Vagina (tissue), 2 donors: ENCODE measurements at regions not wholly inside any gene's neighbourhood (a gene's known extent, or its start where the extent isn't known, plus 50 kb on each side); places are given as distances from the start of the nearest gene placed in this dataset.

ENCODE experiments used
- DNase-seq, 2 donors: peaks; one replicate each; pipeline ENCODE4 v3.0.0-alpha.2; 2017; ENCODE audit errors: extremely low spot score in 2 of 2
- H3K27ac ChIP-seq: fragments of 200-600 bp; sonication (generic); one replicate; pipeline ENCODE4 v1.5.1; 2019
- H3K27me3 ChIP-seq: fragments of 200-600 bp; sonication (generic); one replicate; pipeline ENCODE4 v1.5.1; 2019
- H3K36me3 ChIP-seq, 2 donors: fragments of 200-600 bp; sonication (generic); one replicate each; pipeline ENCODE4 v1.5.1; 2017 to 2019
- H3K4me1 ChIP-seq: fragments of 200-600 bp; sonication (generic); one replicate; pipeline ENCODE4 v1.5.1; 2019
- H3K4me3 ChIP-seq, 2 donors: fragments of 200-600 bp; sonication (generic); 1 replicate in 1 of 2; 2 replicates in 1 of 2; pipeline ENCODE4 v1.5.1; 2016 to 2019
- H3K9me3 ChIP-seq: fragments of 200-600 bp; sonication (generic); one replicate; pipeline ENCODE4 v1.5.1; 2019
- CTCF ChIP-seq, 3 experiments: fragments of 450-650 bp in 2 of 3; fragments of 200-600 bp in 1 of 3; sonication (generic) in 1 of 3; IDR thresholded peaks; one replicate each; pipeline ENCODE4 v1.5.1; 2017 to 2019; ENCODE audit warnings: antibody characterized with exemption in 3 of 3, mild to moderate bottlenecking in 2 of 3, moderate library complexity in 2 of 3
- POLR2A ChIP-seq, 2 donors: fragments of 450-650 bp; IDR thresholded peaks; one replicate each; pipeline ENCODE4 v1.6.1; 2017; ENCODE audit warnings: antibody characterized with exemption in 2 of 2, mild to moderate bottlenecking in 2 of 2, moderate library complexity in 2 of 2
- POLR2AphosphoS5 ChIP-seq, 2 donors: sonication (generic); formaldehyde crosslinking; IDR thresholded peaks; one replicate each; pipeline ENCODE4 v1.9.0; 2017; ENCODE audit warnings: antibody characterized with exemption in 2 of 2, mild to moderate bottlenecking in 2 of 2, low read depth in 1 of 2; ENCODE audit not compliant: insufficient read depth in 1 of 2
- intact Hi-C: fragments of 100-400 bp; cut with DNase I; formaldehyde crosslinking; loops from one replicate; pipeline ENCODE4 v1.15.1; 2023

GRCh38 chr3:86180696-86181095 lies 810.3 kb downstream of the VGLL3 start:
- Histone ChIP-seq H3K9me3 (no peaks in the 10 kb centered on the region), H3K27me3 (no peaks in the 10 kb centered on the region), H3K27ac (no peak overlapping the region), H3K4me1 (no peaks in the 10 kb centered on the region), H3K36me3 (no peaks in the 10 kb centered on the region), H3K4me3 (no peak overlapping the region)
- TF ChIP-seq CTCF (IDR thresholded peaks at IDR 0.05): no peak
- no peak for TF ChIP-seq POLR2AphosphoS5 (IDR thresholded peaks at IDR 0.05; ENCODE audit: insufficient read depth in 1 of 2, low read depth in 1 of 2)
- TF ChIP-seq POLR2A (IDR thresholded peaks at IDR 0.05): no peak
- intact Hi-C loops: no loop called here
- no peak for DNase-seq

- Histone ChIP-seq H3K27ac (no peak overlapping the region), H3K27me3 (no peaks in the 10 kb centered on the region), H3K9me3 (no peaks in the 10 kb centered on the region), H3K4me3 (no peak overlapping the region), H3K4me1 (no peaks in the 10 kb centered on the region), H3K36me3 (no peaks in the 10 kb centered on the region)
- intact Hi-C loops: no loop called here
- DNase-seq: no peak
- TF ChIP-seq POLR2A (IDR thresholded peaks at IDR 0.05) (no peak), CTCF (IDR thresholded peaks at IDR 0.05) (no peak), POLR2AphosphoS5 (IDR thresholded peaks at IDR 0.05; ENCODE audit: insufficient read depth in 1 of 2, low read depth in 1 of 2) (no peak)
Measured at GRCh38 chr3:86178095-86178494, 812.9 kb downstream of the VGLL3 start.

GRCh38 chr3:86176445-86176784 lies 814.5 kb downstream of the VGLL3 start:
- Histone ChIP-seq H3K27ac (no peak overlapping the region), H3K4me1 (no peaks in the 10 kb centered on the region), H3K4me3 (no peak overlapping the region), H3K36me3 (no peaks in the 10 kb centered on the region), H3K9me3 (no peaks in the 10 kb centered on the region), H3K27me3 (no peaks in the 10 kb centered on the region)
- intact Hi-C loops: no loop called here
- no peak for DNase-seq
- no peak for TF ChIP-seq CTCF (IDR thresholded peaks at IDR 0.05)
- TF ChIP-seq POLR2AphosphoS5 (IDR thresholded peaks at IDR 0.05; ENCODE audit: insufficient read depth in 1 of 2, low read depth in 1 of 2): no peak
- TF ChIP-seq POLR2A (IDR thresholded peaks at IDR 0.05): no peak

GRCh38 chr3:86175593-86176444 lies 815.1 kb downstream of the VGLL3 start:
- Histone ChIP-seq H3K36me3 (no peaks in the 10 kb centered on the region), H3K27ac (no peak overlapping the region), H3K9me3 (no peaks in the 10 kb centered on the region), H3K4me3 (no peak overlapping the region), H3K27me3 (no peaks in the 10 kb centered on the region), H3K4me1 (no peaks in the 10 kb centered on the region)
- intact Hi-C loops: no loop called here
- TF ChIP-seq CTCF (IDR thresholded peaks at IDR 0.05): no peak
- TF ChIP-seq POLR2AphosphoS5 (IDR thresholded peaks at IDR 0.05; ENCODE audit: insufficient read depth in 1 of 2, low read depth in 1 of 2): no peak
- no peak for TF ChIP-seq POLR2A (IDR thresholded peaks at IDR 0.05)
- no peak for DNase-seq

- H3K27me3 ChIP-seq: no peaks in the 10 kb centered on the region
- H3K4me3 ChIP-seq: no peak overlapping the region
- no peak for DNase-seq
- intact Hi-C loops: no loop called here
- no peaks in the 10 kb centered on the region for H3K9me3 ChIP-seq
- no peak overlapping the region for H3K27ac ChIP-seq
- no peaks in the 10 kb centered on the region for H3K36me3 ChIP-seq
- TF ChIP-seq CTCF (IDR thresholded peaks at IDR 0.05): no peak
- TF ChIP-seq POLR2A (IDR thresholded peaks at IDR 0.05): no peak
- no peak for TF ChIP-seq POLR2AphosphoS5 (IDR thresholded peaks at IDR 0.05; ENCODE audit: insufficient read depth in 1 of 2, low read depth in 1 of 2)
- H3K4me1 ChIP-seq: no peaks in the 10 kb centered on the region
Measured at GRCh38 chr3:86175051-86175536, 815.9 kb downstream of the VGLL3 start.
